ENCODE measurements at regions not wholly inside any gene's neighbourhood (a gene's known extent, or its start where the extent isn't known, plus 50 kb on each side); places are given as distances from the start of the nearest gene placed in this dataset.

DNA sequence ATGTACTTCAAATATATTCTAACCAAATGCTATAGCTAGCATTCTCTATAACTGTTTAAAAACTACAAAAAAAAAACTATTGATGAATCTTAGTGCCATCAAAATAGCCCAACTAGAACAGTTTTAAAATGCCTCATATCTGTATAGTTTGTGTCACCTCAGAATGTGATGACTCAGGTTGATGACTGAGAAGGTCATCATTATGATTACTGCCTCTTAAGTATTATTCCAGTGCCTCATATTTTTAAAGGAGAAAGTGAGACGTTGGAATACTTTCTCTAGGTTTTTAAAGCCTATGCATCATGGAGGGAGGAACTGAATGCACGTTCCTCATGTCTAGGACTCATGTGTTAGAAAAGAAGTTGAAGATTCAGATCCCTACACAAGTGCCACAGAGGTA is 88.2 kb downstream of the TMA16 start:
- no peaks in the 10 kb centered on the region for H3K4me1 ChIP-seq (ENCODE audit: control insufficient read depth, insufficient read depth, low read length, poor library complexity, severe bottlenecking)
- WGBS, 2 experiments (ENCODE audit: insufficient coverage in 2 of 2) = 83 to 100% methylated on average over 1 of the region's 2 CpGs
- H3K27ac ChIP-seq (ENCODE audit: low read depth, low read length, severe bottlenecking) = no peak overlapping the region
- H3K36me3 ChIP-seq (ENCODE audit: control insufficient read depth, insufficient read depth, low read length) = no peaks in the 10 kb centered on the region
- H3K4me3 ChIP-seq (ENCODE audit: extremely low read depth, insufficient read depth, low read length, poor library complexity, severe bottlenecking) = no peak overlapping the region
- H3K9me3 ChIP-seq (ENCODE audit: control insufficient read depth, low read length) = no peaks in the 10 kb centered on the region

DNA sequence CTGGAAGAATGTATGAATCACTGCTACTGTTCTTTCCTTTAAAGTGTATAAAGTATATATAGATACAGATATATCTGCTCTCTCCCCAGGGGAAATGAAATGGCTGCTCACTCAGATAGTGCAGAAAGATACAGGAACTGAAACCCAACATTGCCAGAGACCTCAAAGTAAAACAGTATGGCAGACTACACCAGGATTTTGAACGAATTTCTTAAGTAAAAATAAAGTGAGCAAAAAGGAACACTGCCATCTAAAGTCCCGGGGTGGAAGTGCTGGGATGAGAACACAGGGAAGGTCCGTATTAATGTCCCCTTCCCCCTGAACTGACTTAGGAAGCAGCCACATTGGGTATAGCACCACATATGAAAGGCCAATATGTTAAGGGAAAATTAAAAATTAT is 93.4 kb downstream of the TMA16 start:
- Histone ChIP-seq H3K27ac (ENCODE audit: low read depth, low read length, severe bottlenecking) (no peak overlapping the region), H3K4me1 (ENCODE audit: control insufficient read depth, insufficient read depth, low read length, poor library complexity, severe bottlenecking) (no peaks in the 10 kb centered on the region), H3K36me3 (ENCODE audit: control insufficient read depth, insufficient read depth, low read length) (no peaks in the 10 kb centered on the region), H3K4me3 (ENCODE audit: extremely low read depth, insufficient read depth, low read length, poor library complexity, severe bottlenecking) (no peak overlapping the region), H3K9me3 (ENCODE audit: control insufficient read depth, low read length) (no peaks in the 10 kb centered on the region)
- WGBS, 2 experiments (ENCODE audit: insufficient coverage in 2 of 2) = 92 to 100% methylated on average over 2 of the region's 3 CpGs

DNA sequence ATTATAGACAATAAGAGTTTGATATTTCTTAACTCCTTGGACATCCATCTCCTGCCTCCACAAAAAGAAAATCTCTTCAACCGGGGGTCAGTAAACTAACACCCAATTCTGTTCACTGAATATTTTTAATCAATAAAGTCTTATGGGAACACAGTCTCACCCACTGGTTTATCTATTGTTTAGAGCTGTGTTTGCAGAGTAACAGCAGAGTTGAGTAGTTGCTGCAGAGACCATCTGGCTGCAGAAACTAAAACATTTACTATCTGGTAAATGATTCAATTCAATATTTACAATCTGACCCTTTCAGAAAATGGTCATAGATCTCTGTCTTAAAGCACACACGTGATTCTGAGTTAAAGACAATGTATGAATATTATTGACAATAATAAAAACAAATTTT is 94.0 kb downstream of the TMA16 start:
- Histone ChIP-seq H3K27ac (ENCODE audit: low read depth, low read length, severe bottlenecking) (no peak overlapping the region), H3K4me3 (ENCODE audit: extremely low read depth, insufficient read depth, low read length, poor library complexity, severe bottlenecking) (no peak overlapping the region), H3K4me1 (ENCODE audit: control insufficient read depth, insufficient read depth, low read length, poor library complexity, severe bottlenecking) (no peaks in the 10 kb centered on the region), H3K9me3 (ENCODE audit: control insufficient read depth, low read length) (no peaks in the 10 kb centered on the region), H3K36me3 (ENCODE audit: control insufficient read depth, insufficient read depth, low read length) (no peaks in the 10 kb centered on the region)
- WGBS, 2 experiments (ENCODE audit: insufficient coverage in 2 of 2) = no CpG with 5 or more reads among the region's 2 CpGs

DNA sequence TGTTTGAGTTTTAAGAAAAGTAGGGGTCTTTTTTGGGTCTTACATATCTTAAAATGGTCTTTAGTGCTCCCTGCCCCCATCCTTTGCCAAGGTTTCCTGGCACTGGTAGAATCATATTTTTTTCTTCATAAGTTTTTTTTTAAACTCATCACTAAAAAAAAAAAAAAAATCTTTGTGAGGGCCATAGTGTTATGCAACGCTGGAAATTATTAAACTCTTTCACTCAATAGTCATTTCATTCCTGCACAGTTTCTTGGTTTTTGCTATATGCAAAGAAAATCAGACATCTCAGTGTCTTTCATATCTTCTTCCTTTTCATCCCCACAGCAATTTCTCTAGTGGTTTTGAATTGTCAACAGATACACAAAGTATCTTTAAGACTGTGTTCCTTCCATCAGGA is 95.6 kb downstream of the TMA16 start:
- no peaks in the 10 kb centered on the region for H3K36me3 ChIP-seq (ENCODE audit: control insufficient read depth, insufficient read depth, low read length)
- no peaks in the 10 kb centered on the region for H3K4me1 ChIP-seq (ENCODE audit: control insufficient read depth, insufficient read depth, low read length, poor library complexity, severe bottlenecking)
- H3K9me3 ChIP-seq (ENCODE audit: control insufficient read depth, low read length) = no peaks in the 10 kb centered on the region
- H3K4me3 ChIP-seq (ENCODE audit: extremely low read depth, insufficient read depth, low read length, poor library complexity, severe bottlenecking) = no peak overlapping the region
- WGBS, 2 experiments (ENCODE audit: insufficient coverage in 2 of 2) = no CpG with 5 or more reads among the region's 1 CpG
- no peak overlapping the region for H3K27ac ChIP-seq (ENCODE audit: low read depth, low read length, severe bottlenecking)

DNA sequence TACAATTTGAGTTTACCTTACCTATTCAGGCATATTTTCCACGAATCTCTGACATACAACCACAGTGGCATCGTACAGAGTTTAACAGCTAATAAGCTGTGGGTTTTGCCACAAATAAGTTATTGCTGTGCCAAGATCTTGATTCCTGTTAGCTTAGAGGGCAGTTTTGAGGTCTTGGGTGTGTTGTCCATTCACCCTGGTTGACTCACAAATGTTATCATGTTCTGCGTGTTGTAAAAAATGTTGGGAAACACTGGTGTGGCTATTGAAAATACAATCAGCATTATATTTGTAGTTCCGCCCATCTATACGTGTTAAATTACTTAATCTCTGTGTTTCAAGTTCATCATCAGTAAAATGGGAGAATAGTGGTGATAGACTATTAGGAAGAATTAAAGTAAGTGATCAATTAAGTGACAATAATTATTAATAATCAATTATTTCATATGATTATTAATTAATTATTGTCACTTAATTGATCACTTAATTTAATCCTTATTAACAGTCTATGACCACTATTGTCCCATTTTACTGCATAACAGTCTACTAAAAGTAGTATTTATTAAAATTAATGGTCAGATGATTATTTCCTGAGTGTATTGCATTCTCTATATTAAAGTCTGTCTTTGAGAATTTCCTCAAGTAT is 96.3 kb downstream of the TMA16 start:
- Histone ChIP-seq H3K9me3 (ENCODE audit: control insufficient read depth, low read length) (no peaks in the 10 kb centered on the region), H3K4me3 (ENCODE audit: extremely low read depth, insufficient read depth, low read length, poor library complexity, severe bottlenecking) (no peak overlapping the region), H3K36me3 (ENCODE audit: control insufficient read depth, insufficient read depth, low read length) (no peaks in the 10 kb centered on the region), H3K4me1 (ENCODE audit: control insufficient read depth, insufficient read depth, low read length, poor library complexity, severe bottlenecking) (no peaks in the 10 kb centered on the region), H3K27ac (ENCODE audit: low read depth, low read length, severe bottlenecking) (no peak overlapping the region)
- 80 to 100% methylated on average over 1 to 2 of the region's 5 CpGs for WGBS, 2 experiments (ENCODE audit: insufficient coverage in 2 of 2)

DNA sequence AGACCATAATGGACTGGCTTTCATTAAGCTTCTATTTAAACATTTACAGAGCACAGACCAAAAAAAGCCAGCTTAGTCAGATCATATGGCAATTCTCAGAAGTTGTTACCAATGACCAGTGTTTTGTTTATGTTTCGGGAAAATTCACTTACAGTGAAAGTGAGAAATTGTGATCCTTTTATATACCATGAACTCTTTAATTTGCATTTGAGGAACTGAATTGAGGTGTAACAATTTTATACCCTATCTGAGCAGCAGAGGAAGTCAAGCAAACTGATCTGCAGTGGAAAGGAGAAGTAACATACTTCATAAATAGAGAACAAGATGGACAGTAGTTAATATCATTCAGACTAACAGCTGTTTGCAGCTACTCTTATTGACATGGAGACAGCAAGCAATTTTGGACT is 97.1 kb downstream of the TMA16 start:
- WGBS, 2 experiments (ENCODE audit: insufficient coverage in 2 of 2) = 80% methylated on average over 1 of the region's 1 CpG; no CpG with 5 or more reads in 1 of the 2 experiments
- Histone ChIP-seq H3K4me1 (ENCODE audit: control insufficient read depth, insufficient read depth, low read length, poor library complexity, severe bottlenecking) (no peaks in the 10 kb centered on the region), H3K4me3 (ENCODE audit: extremely low read depth, insufficient read depth, low read length, poor library complexity, severe bottlenecking) (no peak overlapping the region), H3K9me3 (ENCODE audit: control insufficient read depth, low read length) (no peaks in the 10 kb centered on the region), H3K36me3 (ENCODE audit: control insufficient read depth, insufficient read depth, low read length) (no peaks in the 10 kb centered on the region), H3K27ac (ENCODE audit: low read depth, low read length, severe bottlenecking) (no peak overlapping the region)

DNA sequence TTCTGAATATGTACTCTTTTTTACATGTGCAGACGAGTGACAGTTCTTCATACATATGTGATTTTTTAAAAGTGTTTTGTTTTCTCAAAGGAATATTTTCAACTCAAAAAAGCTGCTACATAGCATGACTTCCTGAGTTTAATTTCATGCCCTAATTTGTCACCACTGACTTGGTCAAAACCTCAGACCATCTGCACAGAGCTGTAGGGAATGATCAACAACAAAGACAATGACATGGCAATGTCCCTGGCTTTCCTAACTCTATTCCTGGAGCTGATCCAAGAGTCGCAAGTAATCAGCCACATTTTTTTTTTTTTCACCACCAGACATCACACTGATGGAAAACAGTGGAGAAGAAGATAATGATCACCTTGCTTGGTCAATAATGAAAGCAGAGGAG is 97.7 kb downstream of the TMA16 start:
- no CpG with 5 or more reads among the region's 2 CpGs for WGBS, 2 experiments (ENCODE audit: insufficient coverage in 2 of 2)
- Histone ChIP-seq H3K4me1 (ENCODE audit: control insufficient read depth, insufficient read depth, low read length, poor library complexity, severe bottlenecking) (no peaks in the 10 kb centered on the region), H3K9me3 (ENCODE audit: control insufficient read depth, low read length) (no peaks in the 10 kb centered on the region), H3K36me3 (ENCODE audit: control insufficient read depth, insufficient read depth, low read length) (no peaks in the 10 kb centered on the region), H3K4me3 (ENCODE audit: extremely low read depth, insufficient read depth, low read length, poor library complexity, severe bottlenecking) (no peak overlapping the region), H3K27ac (ENCODE audit: low read depth, low read length, severe bottlenecking) (no peak overlapping the region)

DNA sequence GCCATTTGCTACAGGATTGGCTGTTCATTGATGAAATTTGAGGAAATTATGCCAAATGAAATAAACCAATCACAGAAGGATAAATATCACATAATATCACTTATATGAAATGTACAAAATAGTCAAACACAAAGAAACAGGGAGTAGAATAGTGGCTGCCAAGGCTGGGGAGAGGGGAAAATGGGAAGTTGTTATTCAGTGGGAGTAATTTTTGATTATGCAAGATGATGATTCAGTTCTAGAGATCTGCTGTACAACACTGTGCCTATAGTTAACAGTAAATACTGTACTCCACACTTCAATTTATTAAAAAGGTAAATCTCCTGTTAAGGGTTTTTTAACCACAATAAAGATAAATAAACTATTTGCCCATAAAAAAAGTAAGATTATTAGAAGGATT is 101.1 kb downstream of the TMA16 start:
- H3K4me3 ChIP-seq (ENCODE audit: extremely low read depth, insufficient read depth, low read length, poor library complexity, severe bottlenecking) = no peak overlapping the region
- no peak overlapping the region for H3K27ac ChIP-seq (ENCODE audit: low read depth, low read length, severe bottlenecking)
- H3K9me3 ChIP-seq (ENCODE audit: control insufficient read depth, low read length) = no peaks in the 10 kb centered on the region
- H3K36me3 ChIP-seq (ENCODE audit: control insufficient read depth, insufficient read depth, low read length) = no peaks in the 10 kb centered on the region
- no peaks in the 10 kb centered on the region for H3K4me1 ChIP-seq (ENCODE audit: control insufficient read depth, insufficient read depth, low read length, poor library complexity, severe bottlenecking)

GRCh38 chr4:163598028-163598427 is 103.5 kb downstream of the TMA16 start:
- no peaks in the 10 kb centered on the region for H3K36me3 ChIP-seq (ENCODE audit: control insufficient read depth, insufficient read depth, low read length)
- H3K4me1 ChIP-seq (ENCODE audit: control insufficient read depth, insufficient read depth, low read length, poor library complexity, severe bottlenecking) = no peaks in the 10 kb centered on the region
- no peaks in the 10 kb centered on the region for H3K9me3 ChIP-seq (ENCODE audit: control insufficient read depth, low read length)
- H3K27ac ChIP-seq (ENCODE audit: low read depth, low read length, severe bottlenecking) = no peak overlapping the region
- no peak overlapping the region for H3K4me3 ChIP-seq (ENCODE audit: extremely low read depth, insufficient read depth, low read length, poor library complexity, severe bottlenecking)
- 88 to 92% methylated on average over 3 to 4 of the region's 4 CpGs for WGBS, 2 experiments (ENCODE audit: insufficient coverage in 2 of 2)

GRCh38 chr4:163598489-163598888 is 104.0 kb downstream of the TMA16 start:
- no CpG with 5 or more reads among the region's 2 CpGs for WGBS, 2 experiments (ENCODE audit: insufficient coverage in 2 of 2)
- no peaks in the 10 kb centered on the region for H3K36me3 ChIP-seq (ENCODE audit: control insufficient read depth, insufficient read depth, low read length)

GRCh38 chr4:163600727-163601126 is 106.2 kb downstream of the TMA16 start:
- no peaks in the 10 kb centered on the region for H3K4me1 ChIP-seq (ENCODE audit: control insufficient read depth, insufficient read depth, low read length, poor library complexity, severe bottlenecking)
- H3K9me3 ChIP-seq (ENCODE audit: control insufficient read depth, low read length) = no peaks in the 10 kb centered on the region
- no peaks in the 10 kb centered on the region for H3K36me3 ChIP-seq (ENCODE audit: control insufficient read depth, insufficient read depth, low read length)
- whole genome bisulfite sequencing, 2 experiments (ENCODE audit: insufficient coverage in 2 of 2) = 95 to 100% methylated on average over 3 to 4 of the region's 6 CpGs
- no peak overlapping the region for H3K4me3 ChIP-seq (ENCODE audit: extremely low read depth, insufficient read depth, low read length, poor library complexity, severe bottlenecking)
- H3K27ac ChIP-seq (ENCODE audit: low read depth, low read length, severe bottlenecking) = no peak overlapping the region

More at GRCh38 chr4:163598489-163598888, 104.0 kb downstream of the TMA16 start:
- H3K27ac ChIP-seq (ENCODE audit: low read depth, low read length, severe bottlenecking) = no peak overlapping the region
- no peaks in the 10 kb centered on the region for H3K9me3 ChIP-seq (ENCODE audit: control insufficient read depth, low read length)
- no peak overlapping the region for H3K4me3 ChIP-seq (ENCODE audit: extremely low read depth, insufficient read depth, low read length, poor library complexity, severe bottlenecking)
- H3K4me1 ChIP-seq (ENCODE audit: control insufficient read depth, insufficient read depth, low read length, poor library complexity, severe bottlenecking) = no peaks in the 10 kb centered on the region
